ENCODE measurements at regions not wholly inside any gene's neighbourhood (a gene's known extent, or its start where the extent isn't known, plus 50 kb on each side); places are given as distances from the start of the nearest gene placed in this dataset.
A peak's percentile ranks its signal among the peaks of the same experiment; 100 is the strongest.

GRCh38 chr6:87807475-87807874, 105.4 kb upstream of the AKIRIN2 start:
- no peak for TF ChIP-seq ZNF274 (IDR thresholded peaks at IDR 0.05; ENCODE audit: low read depth, low read length)
- peak overlapping the region; percentile 48 for H3K4me3 ChIP-seq (ENCODE audit: low read length)

GRCh38 chr6:87806635-87807034, 104.6 kb upstream of the AKIRIN2 start:
- TF ChIP-seq ZNF274 (IDR thresholded peaks at IDR 0.05; ENCODE audit: low read depth, low read length): no peak
- no peak overlapping the region for H3K4me3 ChIP-seq (ENCODE audit: low read length)

- TF ChIP-seq ZNF274 (IDR thresholded peaks at IDR 0.05; ENCODE audit: low read depth, low read length): no peak
- no peak overlapping the region; the same call in 1 of the 2 replicates for H3K4me3 ChIP-seq (ENCODE audit: low read length)
These were observed 104.1 kb upstream of the AKIRIN2 start for GRCh38 chr6:87806099-87806498.

GRCh38 chr6:87803791-87804190, 101.8 kb upstream of the AKIRIN2 start:
- H3K4me3 ChIP-seq (ENCODE audit: low read length): no peak overlapping the region
- TF ChIP-seq ZNF274 (IDR thresholded peaks at IDR 0.05; ENCODE audit: low read depth, low read length): no peak

- no peak overlapping the region for H3K4me3 ChIP-seq (ENCODE audit: low read length)
- no peak for TF ChIP-seq ZNF274 (IDR thresholded peaks at IDR 0.05; ENCODE audit: low read depth, low read length)
These were observed 97.6 kb upstream of the AKIRIN2 start for GRCh38 chr6:87799651-87800050.

- TF ChIP-seq ZNF274 (IDR thresholded peaks at IDR 0.05; ENCODE audit: low read depth, low read length): no peak
- peak overlapping the region; percentile 57; the same call in 1 of the 2 replicates for H3K4me3 ChIP-seq (ENCODE audit: low read length)
These were observed 96.6 kb upstream of the AKIRIN2 start for GRCh38 chr6:87798393-87799278.

- H3K4me3 ChIP-seq (ENCODE audit: low read length): no peak overlapping the region
- TF ChIP-seq ZNF274 (IDR thresholded peaks at IDR 0.05; ENCODE audit: low read depth, low read length): no peak
These were observed 93.2 kb upstream of the AKIRIN2 start for GRCh38 chr6:87794922-87795885.

- no peak for TF ChIP-seq ZNF274 (IDR thresholded peaks at IDR 0.05; ENCODE audit: low read depth, low read length)
- H3K4me3 ChIP-seq (ENCODE audit: low read length): no peak overlapping the region
These were observed 91.3 kb upstream of the AKIRIN2 start for GRCh38 chr6:87793315-87793714.

- TF ChIP-seq ZNF274 (IDR thresholded peaks at IDR 0.05; ENCODE audit: low read depth, low read length): no peak
- H3K4me3 ChIP-seq (ENCODE audit: low read length): no peak overlapping the region
These were observed 89.9 kb upstream of the AKIRIN2 start for GRCh38 chr6:87791982-87792381.

GRCh38 chr6:87791485-87791884, 89.5 kb upstream of the AKIRIN2 start:
- no peak for TF ChIP-seq ZNF274 (IDR thresholded peaks at IDR 0.05; ENCODE audit: low read depth, low read length)
- H3K4me3 ChIP-seq (ENCODE audit: low read length): no peak overlapping the region

GRCh38 chr6:87791029-87791428, 89.0 kb upstream of the AKIRIN2 start:
- TF ChIP-seq ZNF274 (IDR thresholded peaks at IDR 0.05; ENCODE audit: low read depth, low read length): no peak
- H3K4me3 ChIP-seq (ENCODE audit: low read length): no peak overlapping the region

- no peak overlapping the region for H3K4me3 ChIP-seq (ENCODE audit: low read length)
- no peak for TF ChIP-seq ZNF274 (IDR thresholded peaks at IDR 0.05; ENCODE audit: low read depth, low read length)
These were observed 87.9 kb upstream of the AKIRIN2 start for GRCh38 chr6:87789900-87790290.

GRCh38 chr6:87789198-87789899, 87.3 kb upstream of the AKIRIN2 start:
- no peak for TF ChIP-seq ZNF274 (IDR thresholded peaks at IDR 0.05; ENCODE audit: low read depth, low read length)

GRCh38 chr6:87788141-87788540, 86.1 kb upstream of the AKIRIN2 start:
- no peak overlapping the region for H3K4me3 ChIP-seq (ENCODE audit: low read length)
- no peak for TF ChIP-seq ZNF274 (IDR thresholded peaks at IDR 0.05; ENCODE audit: low read depth, low read length)

More at GRCh38 chr6:87789198-87789899, 87.3 kb upstream of the AKIRIN2 start:
- no peak overlapping the region for H3K4me3 ChIP-seq (ENCODE audit: low read length)

All from GM08714 (cell line).